ENCODE measurements at regions not wholly inside any gene's neighbourhood (a gene's known extent, or its start where the extent isn't known, plus 50 kb on each side); places are given as distances from the start of the nearest gene placed in this dataset.

- TF ChIP-seq CTCF (conservative IDR thresholded peaks at IDR 0.05), result no peak
- TF ChIP-seq EZH2 (IDR thresholded peaks at IDR 0.05; ENCODE audit: low read depth), result no peak
Measured at GRCh38 chr7:17560516-17560915, 262.1 kb downstream of the AHR start.

Measured in PC-9 (cell line).